Muscle layer of duodenum (tissue), 2 donors: ENCODE measurements at regions not wholly inside any gene's neighbourhood (a gene's known extent, or its start where the extent isn't known, plus 50 kb on each side); places are given as distances from the start of the nearest gene placed in this dataset.

Experiments used
- H3K27ac ChIP-seq: one replicate; pipeline ENCODE4 v1.7.0; 2013; ENCODE audit warnings: mild to moderate bottlenecking, low read length
- H3K27me3 ChIP-seq: one replicate; pipeline ENCODE4 v1.7.0; 2013; ENCODE audit warnings: low read depth, mild to moderate bottlenecking, control low read depth, low read length
- H3K36me3 ChIP-seq, 2 donors: one replicate each; pipeline ENCODE4 v1.7.0; 2013; ENCODE audit warnings: low read length in 2 of 2, control low read depth in 1 of 2, mild to moderate bottlenecking in 1 of 2; ENCODE audit not compliant: insufficient read depth in 2 of 2, control insufficient read depth in 1 of 2
- H3K4me1 ChIP-seq, 2 donors: one replicate each; pipeline ENCODE4 v1.7.0; 2013; ENCODE audit warnings: low read length in 2 of 2, mild to moderate bottlenecking in 2 of 2, control low read depth in 1 of 2, moderate library complexity in 1 of 2; ENCODE audit not compliant: insufficient read depth in 2 of 2, control insufficient read depth in 1 of 2
- H3K4me3 ChIP-seq, 2 donors: one replicate each; pipeline ENCODE4 v1.7.0; 2013; ENCODE audit warnings: low read length in 2 of 2, low read depth in 1 of 2, mild to moderate bottlenecking in 1 of 2
- H3K9me3 ChIP-seq, 2 donors: one replicate each; pipeline ENCODE4 v1.7.0; 2013; ENCODE audit warnings: low read length in 2 of 2, control low read depth in 1 of 2, mild to moderate bottlenecking in 1 of 2; ENCODE audit not compliant: control insufficient read depth in 1 of 2
- donor health status: healthy.

DNA sequence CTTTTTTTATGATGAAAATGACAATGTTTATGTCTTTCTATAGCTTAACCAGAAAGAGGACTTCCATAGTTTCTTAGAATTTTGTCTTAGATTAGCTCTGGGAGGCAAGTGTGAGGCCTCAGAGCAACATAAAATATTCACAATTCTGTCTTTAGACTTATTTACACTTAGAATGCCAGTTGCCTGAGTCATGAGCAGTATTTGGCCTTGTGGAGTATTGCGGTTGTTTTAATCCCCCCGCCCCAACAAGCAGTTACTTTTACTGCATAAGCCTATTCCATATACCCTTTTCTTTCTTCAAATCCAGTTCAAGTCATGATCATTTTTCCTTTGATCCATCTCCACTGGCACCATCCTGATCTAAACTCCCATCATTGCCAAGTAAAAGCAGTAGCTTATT is 198.0 kb upstream of the EGFLAM start:
- Histone ChIP-seq H3K27ac (no peak overlapping the region), H3K4me3 (no peak overlapping the region), H3K9me3 (no peaks in the 10 kb centered on the region), H3K27me3 (no peaks in the 10 kb centered on the region), H3K36me3 (no peaks in the 10 kb centered on the region), H3K4me1 (peaks cover 0 to 4% of the 10 kb centered on the region in 2 donors)

DNA sequence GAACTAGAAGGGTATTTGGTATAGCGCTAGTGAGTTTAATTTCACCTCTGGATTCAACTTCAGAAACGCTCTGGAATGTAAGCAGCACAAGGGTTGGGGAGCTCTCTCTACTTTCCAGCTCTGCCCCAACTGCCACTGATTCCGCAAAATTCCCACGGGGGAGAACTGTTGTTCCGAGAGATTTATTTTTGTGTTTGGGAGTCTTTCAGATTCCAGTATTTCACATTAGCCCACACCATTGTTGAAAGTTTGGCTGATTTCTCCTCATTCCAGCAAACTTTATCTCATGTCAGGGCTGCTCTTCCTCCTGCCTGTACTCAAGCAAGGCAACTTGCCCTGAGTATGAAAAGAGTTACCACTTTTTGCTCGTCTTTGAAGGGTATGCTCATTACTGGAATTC is 198.5 kb upstream of the EGFLAM start:
- no peaks in the 10 kb centered on the region for H3K36me3 ChIP-seq
- peaks cover 0 to 4% of the 10 kb centered on the region in 2 donors for H3K4me1 ChIP-seq
- no peak overlapping the region for H3K27ac ChIP-seq
- no peaks in the 10 kb centered on the region for H3K9me3 ChIP-seq
- H3K27me3 ChIP-seq: no peaks in the 10 kb centered on the region
- H3K4me3 ChIP-seq: no peak overlapping the region

DNA sequence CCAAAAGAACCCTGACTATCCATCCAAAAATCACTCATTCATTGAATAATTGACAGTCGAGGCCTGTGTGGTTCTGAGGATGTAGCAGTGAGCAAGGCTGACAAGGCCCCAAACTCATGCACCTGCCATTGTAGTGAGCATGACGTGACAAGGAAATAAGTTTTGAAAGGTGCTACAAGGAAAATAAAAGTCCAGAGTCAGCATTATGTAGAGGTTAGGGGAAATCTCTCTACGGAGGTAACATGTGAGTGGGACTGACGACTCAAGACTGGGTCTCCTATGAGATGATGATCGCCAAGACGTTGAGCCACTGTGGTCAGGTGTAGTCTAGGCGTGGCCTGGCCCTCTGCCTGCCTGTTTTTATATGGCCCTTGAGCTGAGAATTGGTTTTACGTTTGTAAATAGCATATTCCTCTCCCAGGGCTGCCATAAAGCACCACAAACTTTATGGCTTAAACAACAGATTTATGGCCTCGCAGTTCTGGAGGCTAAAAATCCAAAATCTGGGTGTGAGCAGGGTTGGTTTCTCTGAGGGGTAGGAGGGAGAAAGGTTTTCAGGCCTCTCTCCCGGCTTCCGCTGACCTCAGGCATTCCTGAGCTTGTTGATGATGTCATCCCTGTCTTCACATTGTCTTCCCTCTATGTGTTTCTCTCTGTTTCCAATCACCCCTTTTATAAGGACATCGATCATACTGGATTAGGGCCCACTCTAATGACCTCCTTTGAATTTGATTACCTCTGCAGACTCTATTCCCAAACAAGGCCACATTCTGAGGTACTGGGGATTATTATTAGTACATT is 206.4 kb upstream of the EGFLAM start:
- Histone ChIP-seq H3K27ac (no peak overlapping the region), H3K27me3 (no peaks in the 10 kb centered on the region), H3K36me3 (no peaks in the 10 kb centered on the region), H3K4me1 (peaks cover 0 to 8% of the 10 kb centered on the region in 2 donors), H3K9me3 (no peaks in the 10 kb centered on the region), H3K4me3 (no peak overlapping the region)

DNA sequence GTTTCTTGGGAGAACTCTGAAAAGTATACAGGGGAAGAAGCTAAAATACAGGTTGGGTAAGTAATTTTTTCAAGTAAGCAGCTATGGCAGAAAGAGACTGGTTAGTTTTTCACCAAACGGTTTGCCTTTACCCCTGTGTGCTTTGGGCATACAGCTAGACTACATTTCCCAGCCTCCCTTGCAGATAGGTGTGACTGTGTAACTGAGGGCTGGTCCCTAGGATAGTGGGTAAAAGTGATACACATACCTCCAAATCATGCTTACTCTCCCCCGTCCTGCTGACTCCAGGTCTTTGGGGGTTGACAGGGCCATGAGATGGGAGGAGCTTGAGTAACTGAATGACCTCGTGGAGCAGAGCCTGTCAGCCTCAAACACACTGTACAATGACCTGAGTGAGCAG is 208.6 kb upstream of the GDNF start:
- peaks cover 0 to 8% of the 10 kb centered on the region in 2 donors for H3K4me1 ChIP-seq
- no peak overlapping the region for H3K4me3 ChIP-seq
- H3K9me3 ChIP-seq: no peaks in the 10 kb centered on the region
- H3K27me3 ChIP-seq: no peaks in the 10 kb centered on the region
- H3K27ac ChIP-seq: no peak overlapping the region
- H3K36me3 ChIP-seq: no peaks in the 10 kb centered on the region

- Histone ChIP-seq H3K9me3 (no peaks in the 10 kb centered on the region), H3K4me1 (peaks cover 0 to 8% of the 10 kb centered on the region in 2 donors), H3K36me3 (no peaks in the 10 kb centered on the region), H3K4me3 (no peak overlapping the region), H3K27ac (no peak overlapping the region), H3K27me3 (no peaks in the 10 kb centered on the region)
These were observed 206.3 kb upstream of the GDNF start for GRCh38 chr5:38046103-38046502.

DNA sequence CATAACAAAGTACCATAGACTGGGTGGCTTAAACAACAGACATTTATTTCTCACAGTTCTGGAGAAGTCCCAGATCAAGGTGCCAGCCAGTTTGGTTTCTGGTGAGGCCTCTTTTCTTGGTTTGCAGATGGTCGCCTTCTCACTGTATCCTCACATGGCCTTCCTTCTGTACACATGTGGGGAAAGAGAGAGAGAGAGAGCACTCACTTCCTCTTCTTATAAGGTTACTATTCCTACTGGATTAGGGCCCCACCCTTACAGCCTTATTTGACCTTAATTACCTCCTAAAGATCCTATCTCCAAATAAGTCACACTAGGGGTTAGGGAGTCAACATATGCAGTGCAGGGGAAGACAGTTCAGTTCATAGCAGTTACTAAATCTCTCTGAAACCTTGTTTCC is 205.6 kb upstream of the GDNF start:
- peaks cover 0 to 8% of the 10 kb centered on the region in 2 donors for H3K4me1 ChIP-seq
- no peaks in the 10 kb centered on the region for H3K9me3 ChIP-seq
- H3K27me3 ChIP-seq: no peaks in the 10 kb centered on the region
- H3K36me3 ChIP-seq: no peaks in the 10 kb centered on the region
- H3K4me3 ChIP-seq: no peak overlapping the region
- H3K27ac ChIP-seq: no peak overlapping the region

DNA sequence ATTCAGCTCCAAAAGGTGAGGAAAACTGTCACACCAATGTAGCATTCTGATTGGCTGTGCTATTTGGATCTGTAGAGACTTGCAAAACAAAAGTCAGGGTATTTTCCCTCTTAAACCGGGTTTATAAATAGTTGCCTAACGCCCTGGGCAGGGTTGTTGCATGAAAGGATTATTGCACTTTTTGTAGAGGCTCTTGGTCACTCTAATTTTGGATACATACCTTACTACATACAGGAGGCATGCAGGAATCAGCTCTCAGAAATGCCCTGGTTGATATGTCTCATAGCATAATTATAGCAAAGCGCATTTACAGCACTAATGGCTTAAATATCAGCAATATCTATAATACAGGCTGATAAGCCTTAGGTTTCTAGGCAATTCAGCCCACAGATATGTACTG is 200.0 kb upstream of the GDNF start:
- no peaks in the 10 kb centered on the region for H3K9me3 ChIP-seq
- no peaks in the 10 kb centered on the region for H3K27me3 ChIP-seq
- no peak overlapping the region for H3K4me3 ChIP-seq
- no peaks in the 10 kb centered on the region for H3K4me1 ChIP-seq
- H3K27ac ChIP-seq: no peak overlapping the region
- no peaks in the 10 kb centered on the region for H3K36me3 ChIP-seq

DNA sequence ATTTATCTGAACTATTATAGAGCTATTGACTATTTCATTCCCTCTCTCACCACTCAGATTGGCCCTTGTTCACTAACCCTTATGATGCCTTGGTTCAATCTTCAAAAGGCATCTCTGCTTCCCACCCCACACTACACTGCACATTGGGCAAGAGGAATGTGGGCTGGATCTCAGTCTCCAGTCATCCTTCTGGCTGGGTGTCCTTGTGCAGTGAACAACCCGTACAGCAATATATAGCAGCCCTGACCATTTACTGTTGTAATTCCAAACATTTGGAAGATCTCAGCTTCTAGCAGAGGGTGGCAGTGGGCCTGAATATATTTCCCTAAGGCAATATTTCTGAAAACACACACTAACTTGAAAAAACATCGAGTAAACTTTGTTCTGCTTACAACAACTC is 199.2 kb upstream of the GDNF start:
- H3K27me3 ChIP-seq: no peaks in the 10 kb centered on the region
- H3K4me1 ChIP-seq: no peaks in the 10 kb centered on the region
- no peaks in the 10 kb centered on the region for H3K36me3 ChIP-seq
- H3K27ac ChIP-seq: no peak overlapping the region
- no peak overlapping the region for H3K4me3 ChIP-seq
- no peaks in the 10 kb centered on the region for H3K9me3 ChIP-seq

- Histone ChIP-seq H3K36me3 (no peaks in the 10 kb centered on the region), H3K9me3 (no peaks in the 10 kb centered on the region), H3K27me3 (no peaks in the 10 kb centered on the region), H3K4me3 (no peak overlapping the region), H3K4me1 (no peaks in the 10 kb centered on the region), H3K27ac (no peak overlapping the region)
These were observed 196.9 kb upstream of the GDNF start for GRCh38 chr5:38036765-38037164.

GRCh38 chr5:38032149-38032548 is 192.3 kb upstream of the GDNF start:
- no peak overlapping the region for H3K27ac ChIP-seq
- H3K36me3 ChIP-seq: no peaks in the 10 kb centered on the region
- H3K4me3 ChIP-seq: no peak overlapping the region
- no peaks in the 10 kb centered on the region for H3K27me3 ChIP-seq
- no peaks in the 10 kb centered on the region for H3K9me3 ChIP-seq
- H3K4me1 ChIP-seq: no peaks in the 10 kb centered on the region

- H3K27ac ChIP-seq: no peak overlapping the region
- H3K4me1 ChIP-seq: no peaks in the 10 kb centered on the region
- no peaks in the 10 kb centered on the region for H3K36me3 ChIP-seq
- H3K27me3 ChIP-seq: no peaks in the 10 kb centered on the region
- H3K4me3 ChIP-seq: no peak overlapping the region
- no peaks in the 10 kb centered on the region for H3K9me3 ChIP-seq
These were observed 191.5 kb upstream of the GDNF start for GRCh38 chr5:38031304-38031703.
